Suppressor macrophage (primary cell): ENCODE measurements at regions not wholly inside any gene's neighbourhood (a gene's known extent, or its start where the extent isn't known, plus 50 kb on each side); places are given as distances from the start of the nearest gene placed in this dataset.

Source experiments
- DNase-seq, 4 experiments: peaks; one replicate each; pipeline ENCODE4 v3.0.0-alpha.2; 2020 to 2022

- DNase-seq, result no peak
Observed at GRCh38 chr1:88101041-88101440, 583.0 kb upstream of the PKN2 start.

GRCh38 chr1:88104236-88104635 is 579.8 kb upstream of the PKN2 start:
- no peak for DNase-seq

- no peak for DNase-seq
Observed at GRCh38 chr1:88104886-88105285, 579.2 kb upstream of the PKN2 start.

GRCh38 chr1:88111816-88112215 is 572.3 kb upstream of the PKN2 start:
- DNase-seq, result no peak

- no peak for DNase-seq
Observed at GRCh38 chr1:88117597-88117996, 566.5 kb upstream of the PKN2 start.

- DNase-seq, result no peak
Observed at GRCh38 chr1:88118176-88118845, 565.8 kb upstream of the PKN2 start.

GRCh38 chr1:88124614-88125013 is 559.5 kb upstream of the PKN2 start:
- DNase-seq, result no peak

- DNase-seq, result no peak
Observed at GRCh38 chr1:88126467-88126866, 557.6 kb upstream of the PKN2 start.

GRCh38 chr1:88133991-88134390 is 550.1 kb upstream of the PKN2 start:
- no peak for DNase-seq

GRCh38 chr1:88134983-88135921 is 548.8 kb upstream of the PKN2 start:
- DNase-seq, result no peak

- DNase-seq, result no peak
Observed at GRCh38 chr1:88139633-88140032, 544.4 kb upstream of the PKN2 start.

- DNase-seq, result no peak
Observed at GRCh38 chr1:88140325-88140724, 543.7 kb upstream of the PKN2 start.

GRCh38 chr1:88141499-88142074 is 542.5 kb upstream of the PKN2 start:
- DNase-seq, result peak in 2 of 4 experiments; percentile 3 to 4

- DNase-seq, result no peak
Observed at GRCh38 chr1:88145752-88146151, 538.3 kb upstream of the PKN2 start.

- DNase-seq, result no peak
Observed at GRCh38 chr1:88149686-88150085, 534.4 kb upstream of the PKN2 start.

GRCh38 chr1:88150330-88150729 is 533.7 kb upstream of the PKN2 start:
- DNase-seq, result no peak

- DNase-seq, result no peak
Observed at GRCh38 chr1:88163187-88163586, 520.9 kb upstream of the PKN2 start.

GRCh38 chr1:88168126-88168525 is 515.9 kb upstream of the PKN2 start:
- DNase-seq, result no peak

- DNase-seq, result no peak
Observed at GRCh38 chr1:88169139-88169538, 514.9 kb upstream of the PKN2 start.

- no peak for DNase-seq
Observed at GRCh38 chr1:88169939-88170338, 514.1 kb upstream of the PKN2 start.

- no peak for DNase-seq
Observed at GRCh38 chr1:88175120-88175630, 508.9 kb upstream of the PKN2 start.

- DNase-seq, result no peak
Observed at GRCh38 chr1:88175631-88176226, 508.3 kb upstream of the PKN2 start.

GRCh38 chr1:88179943-88180342 is 504.1 kb upstream of the PKN2 start:
- DNase-seq, result no peak
